SH-SY5Y (cell line): ENCODE measurements at regions not wholly inside any gene's neighbourhood (a gene's known extent, or its start where the extent isn't known, plus 50 kb on each side); places are given as distances from the start of the nearest gene placed in this dataset.

ENCODE experiments used
- GATA2 ChIP-seq: IDR thresholded peaks from 2 replicates; pipeline ENCODE4 v1.6.1; 2011; ENCODE audit warnings: mild to moderate bottlenecking, low read depth, low read length
- GATA3 ChIP-seq: IDR thresholded peaks from 2 replicates; pipeline ENCODE4 v1.6.1; 2011; ENCODE audit warnings: low read depth, mild to moderate bottlenecking, low read length, moderate library complexity

GRCh38 chr16:11485676-11486075, 101.0 kb downstream of the LITAF start:
- TF ChIP-seq GATA2, result no peak
- TF ChIP-seq GATA3, result no peak
